SK-N-SH treated with all-trans-retinoic acid at 6 μM for 48 hours (cell line): ENCODE measurements at regions not wholly inside any gene's neighbourhood (a gene's known extent, or its start where the extent isn't known, plus 50 kb on each side); places are given as distances from the start of the nearest gene placed in this dataset.

Source experiments
- ATAC-seq: fragments of 200-7000 bp; cut with Tn5 transposase; 3 replicates; pipeline ENCODE4 v1.9.1; 2020; ENCODE audit warnings: mild to moderate bottlenecking, moderate library complexity
- ARNTL ChIP-seq: fragments of 450-650 bp; formaldehyde crosslinking; IDR thresholded peaks from 2 replicates; pipeline ENCODE4 v1.5.0; 2020; ENCODE audit warnings: low read depth, mild to moderate bottlenecking, moderate library complexity, borderline replicate concordance
- BACH2 ChIP-seq: fragments of 250-450 bp; sonication (Bioruptor Pico); IDR thresholded peaks from 2 replicates; pipeline ENCODE4 v1.9.0; 2021; ENCODE audit warnings: mild to moderate bottlenecking, borderline replicate concordance
- CSDC2 ChIP-seq: fragments of 250-450 bp; sonication (Bioruptor Pico); IDR thresholded peaks from 2 replicates; pipeline ENCODE4 v1.5.0; 2020; ENCODE audit warnings: mild to moderate bottlenecking, moderate library complexity
- ESRRG ChIP-seq: fragments of 250-450 bp; sonication (Bioruptor Pico); IDR thresholded peaks from 2 replicates; pipeline ENCODE4 v1.6.1; 2021; ENCODE audit warnings: mild to moderate bottlenecking
- GLIS3 ChIP-seq: fragments of 250-450 bp; sonication (Bioruptor Pico); IDR thresholded peaks from 2 replicates; pipeline ENCODE4 v1.5.0; 2020; ENCODE audit warnings: mild to moderate bottlenecking, moderate library complexity
- ISL1 ChIP-seq: fragments of 250-450 bp; sonication (Bioruptor Pico); IDR thresholded peaks from 2 replicates; pipeline ENCODE4 v2.1.2; 2022; ENCODE audit warnings: mild to moderate bottlenecking, moderate library complexity
- OSR1 ChIP-seq: fragments of 250-450 bp; sonication (Bioruptor Pico); IDR thresholded peaks from 2 replicates; pipeline ENCODE4 v1.8.0; 2022; ENCODE audit warnings: moderate library complexity, mild to moderate bottlenecking, inconsistent platforms
- PPARA ChIP-seq: fragments of 250-450 bp; sonication (Bioruptor Pico); IDR thresholded peaks from 2 replicates; pipeline ENCODE4 v1.5.0; 2020; ENCODE audit warnings: mild to moderate bottlenecking, borderline replicate concordance
- SNAI2 ChIP-seq: fragments of 250-450 bp; sonication (Bioruptor Pico); IDR thresholded peaks from 2 replicates; pipeline ENCODE4 v1.5.0; 2020; ENCODE audit warnings: mild to moderate bottlenecking, moderate library complexity
- TCF4 ChIP-seq: fragments of 250-450 bp; sonication (Bioruptor Pico); IDR thresholded peaks from 2 replicates; pipeline ENCODE4 v1.8.0; 2021; ENCODE audit warnings: mild to moderate bottlenecking, moderate library complexity, borderline replicate concordance
- TOX ChIP-seq: fragments of 250-450 bp; sonication (Bioruptor Pico); IDR thresholded peaks from 2 replicates; pipeline ENCODE4 v1.8.0; 2021; ENCODE audit warnings: mild to moderate bottlenecking, moderate library complexity, borderline replicate concordance
- ZC3H10 ChIP-seq: fragments of 250-450 bp; sonication (Bioruptor Pico); IDR thresholded peaks from 2 replicates; pipeline ENCODE4 v1.5.1; 2021; ENCODE audit warnings: mild to moderate bottlenecking, moderate library complexity
- ZFP3 ChIP-seq: fragments of 250-450 bp; sonication (Bioruptor Pico); IDR thresholded peaks from 2 replicates; pipeline ENCODE4 v1.5.0; 2020; ENCODE audit warnings: mild to moderate bottlenecking, moderate library complexity
- ZFP30 ChIP-seq: fragments of 450-650 bp; formaldehyde crosslinking; IDR thresholded peaks from 2 replicates; pipeline ENCODE4 v1.5.0; 2022; ENCODE audit warnings: mild to moderate bottlenecking, moderate library complexity
- ZNF70 ChIP-seq: fragments of 450-650 bp; formaldehyde crosslinking; IDR thresholded peaks from 2 replicates; pipeline ENCODE4 v1.5.0; 2020; ENCODE audit warnings: mild to moderate bottlenecking, moderate library complexity
- TF ChIP-seq, protein P1 (sequence below): fragments of 250-450 bp; sonication (Bioruptor Pico); IDR thresholded peaks from 2 replicates; pipeline ENCODE4 v1.5.1; 2021; ENCODE audit warnings: mild to moderate bottlenecking, moderate library complexity
- TF ChIP-seq, protein P2 (sequence below): fragments of 250-450 bp; sonication (Bioruptor Pico); IDR thresholded peaks from 2 replicates; pipeline ENCODE4 v1.5.1; 2020; ENCODE audit warnings: low read depth, mild to moderate bottlenecking, moderate library complexity
- TF ChIP-seq, protein P3 (sequence below): fragments of 250-450 bp; sonication (Bioruptor Pico); IDR thresholded peaks from 2 replicates; pipeline ENCODE4 v1.8.0; 2021; ENCODE audit warnings: low read depth, mild to moderate bottlenecking, moderate library complexity, borderline replicate concordance
- TF ChIP-seq, protein P4 (sequence below): fragments of 250-450 bp; sonication (Bioruptor Pico); IDR thresholded peaks from 2 replicates; pipeline ENCODE4 v1.8.0; 2020; ENCODE audit warnings: mild to moderate bottlenecking, moderate library complexity, borderline replicate concordance

DNA sequence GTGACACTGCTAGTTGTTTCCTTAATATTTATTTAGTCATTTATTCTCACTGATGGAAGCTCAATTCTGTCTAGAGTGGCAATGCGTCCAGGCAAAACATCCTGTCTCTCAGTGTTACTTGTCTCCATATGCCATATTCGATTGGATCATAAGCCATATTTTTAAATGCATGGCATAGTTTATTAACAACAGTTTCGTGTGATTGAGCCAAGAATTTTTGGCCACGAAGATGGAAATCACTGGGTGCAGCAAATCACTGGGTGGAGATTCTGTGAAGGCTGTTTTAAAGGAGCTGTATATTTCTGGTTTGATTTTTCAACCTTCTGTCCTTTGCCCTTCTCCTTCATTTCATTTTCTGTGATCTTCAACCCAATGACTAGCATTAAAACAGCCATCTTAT is 205.2 kb downstream of the JRKL start (continued):
- TF ChIP-seq, protein P1, sequence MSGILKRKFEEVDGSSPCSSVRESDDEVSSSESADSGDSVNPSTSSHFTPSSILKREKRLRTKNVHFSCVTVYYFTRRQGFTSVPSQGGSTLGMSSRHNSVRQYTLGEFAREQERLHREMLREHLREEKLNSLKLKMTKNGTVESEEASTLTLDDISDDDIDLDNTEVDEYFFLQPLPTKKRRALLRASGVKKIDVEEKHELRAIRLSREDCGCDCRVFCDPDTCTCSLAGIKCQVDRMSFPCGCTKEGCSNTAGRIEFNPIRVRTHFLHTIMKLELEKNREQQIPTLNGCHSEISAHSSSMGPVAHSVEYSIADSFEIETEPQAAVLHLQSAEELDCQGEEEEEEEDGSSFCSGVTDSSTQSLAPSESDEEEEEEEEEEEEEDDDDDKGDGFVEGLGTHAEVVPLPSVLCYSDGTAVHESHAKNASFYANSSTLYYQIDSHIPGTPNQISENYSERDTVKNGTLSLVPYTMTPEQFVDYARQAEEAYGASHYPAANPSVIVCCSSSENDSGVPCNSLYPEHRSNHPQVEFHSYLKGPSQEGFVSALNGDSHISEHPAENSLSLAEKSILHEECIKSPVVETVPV (CRISPR knock-in tag), result no peak

DNA sequence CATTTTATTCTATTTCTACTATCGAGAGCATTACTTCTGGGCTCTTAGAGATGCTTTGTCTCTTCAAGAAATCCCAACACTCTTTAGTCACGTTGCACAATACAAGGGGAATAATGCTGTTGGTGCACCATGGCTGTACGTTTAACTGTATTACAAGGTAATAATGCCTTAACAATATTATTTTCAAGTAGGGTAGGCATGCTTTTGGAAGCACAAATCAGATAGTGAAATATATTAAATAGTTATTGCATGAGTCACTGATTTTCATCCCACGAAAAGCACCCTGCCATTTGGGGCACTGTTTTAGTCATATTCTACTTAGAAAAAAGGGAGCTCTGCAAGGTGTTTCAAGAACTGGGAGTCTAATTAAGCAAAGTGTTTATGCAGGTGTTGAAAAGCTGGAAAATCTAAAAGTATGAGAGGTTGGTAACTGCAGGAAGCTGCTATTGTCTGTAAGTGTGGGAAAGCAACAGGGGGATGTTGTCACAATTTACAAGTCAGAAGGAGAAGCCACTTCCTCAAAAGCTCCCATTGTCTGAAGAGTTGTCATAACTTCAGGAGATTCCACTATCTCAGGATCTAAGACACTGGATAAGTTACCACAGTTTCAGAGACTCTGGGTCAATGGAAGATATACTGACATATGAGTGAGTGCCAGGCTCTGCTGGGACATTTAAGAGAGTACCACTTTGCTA is 218.2 kb downstream of the JRKL start:
- no peak for ATAC-seq
- TF ChIP-seq, protein P2, sequence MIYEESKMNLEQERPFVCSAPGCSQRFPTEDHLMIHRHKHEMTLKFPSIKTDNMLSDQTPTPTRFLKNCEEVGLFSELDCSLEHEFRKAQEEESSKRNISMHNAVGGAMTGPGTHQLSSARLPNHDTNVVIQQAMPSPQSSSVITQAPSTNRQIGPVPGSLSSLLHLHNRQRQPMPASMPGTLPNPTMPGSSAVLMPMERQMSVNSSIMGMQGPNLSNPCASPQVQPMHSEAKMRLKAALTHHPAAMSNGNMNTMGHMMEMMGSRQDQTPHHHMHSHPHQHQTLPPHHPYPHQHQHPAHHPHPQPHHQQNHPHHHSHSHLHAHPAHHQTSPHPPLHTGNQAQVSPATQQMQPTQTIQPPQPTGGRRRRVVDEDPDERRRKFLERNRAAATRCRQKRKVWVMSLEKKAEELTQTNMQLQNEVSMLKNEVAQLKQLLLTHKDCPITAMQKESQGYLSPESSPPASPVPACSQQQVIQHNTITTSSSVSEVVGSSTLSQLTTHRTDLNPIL (CRISPR knock-in tag), result no peak
- TF ChIP-seq, protein P3, sequence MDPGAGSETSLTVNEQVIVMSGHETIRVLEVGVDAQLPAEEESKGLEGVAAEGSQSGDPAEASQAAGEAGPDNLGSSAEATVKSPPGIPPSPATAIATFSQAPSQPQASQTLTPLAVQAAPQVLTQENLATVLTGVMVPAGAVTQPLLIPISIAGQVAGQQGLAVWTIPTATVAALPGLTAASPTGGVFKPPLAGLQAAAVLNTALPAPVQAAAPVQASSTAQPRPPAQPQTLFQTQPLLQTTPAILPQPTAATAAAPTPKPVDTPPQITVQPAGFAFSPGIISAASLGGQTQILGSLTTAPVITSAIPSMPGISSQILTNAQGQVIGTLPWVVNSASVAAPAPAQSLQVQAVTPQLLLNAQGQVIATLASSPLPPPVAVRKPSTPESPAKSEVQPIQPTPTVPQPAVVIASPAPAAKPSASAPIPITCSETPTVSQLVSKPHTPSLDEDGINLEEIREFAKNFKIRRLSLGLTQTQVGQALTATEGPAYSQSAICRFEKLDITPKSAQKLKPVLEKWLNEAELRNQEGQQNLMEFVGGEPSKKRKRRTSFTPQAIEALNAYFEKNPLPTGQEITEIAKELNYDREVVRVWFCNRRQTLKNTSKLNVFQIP (CRISPR knock-in tag), result no peak; the same call in 1 of the 2 replicates
- TF ChIP-seq SNAI2 (no peak), OSR1 (CRISPR knock-in tag) (no peak), ZFP3 (0 out of 2 replicates have a peak, but pooled peaks have one; percentile 34), TOX (CRISPR knock-in tag) (no peak), ISL1 (CRISPR knock-in tag) (peak; percentile 66)

DNA sequence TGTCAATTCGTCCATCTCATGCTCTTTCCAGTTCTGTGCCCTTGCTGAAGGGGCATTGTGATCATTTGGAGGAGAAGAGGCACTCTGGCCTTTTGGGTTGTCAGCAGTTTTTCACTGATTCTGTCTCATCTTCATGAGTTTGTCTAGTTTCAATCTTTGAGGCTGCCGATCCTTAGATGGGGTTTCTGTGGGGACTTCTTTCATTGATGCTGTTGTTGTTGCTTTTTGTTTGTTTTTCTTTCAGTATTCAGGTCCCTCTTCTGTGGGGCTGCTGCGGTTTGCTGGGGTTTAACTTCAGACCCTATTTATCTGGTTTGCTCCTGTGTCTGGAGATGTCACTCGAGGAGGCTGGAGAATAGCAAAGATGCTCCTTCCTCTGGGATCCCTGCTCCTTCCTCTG is 224.3 kb downstream of the JRKL start:
- TF ChIP-seq, protein P2 (CRISPR knock-in tag), result no peak
- TF ChIP-seq ESRRG (no peak), CSDC2 (CRISPR knock-in tag) (no peak), ZC3H10 (no peak), ARNTL (CRISPR knock-in tag) (no peak), BACH2 (CRISPR knock-in tag) (no peak), GLIS3 (CRISPR knock-in tag) (no peak), ZFP30 (CRISPR knock-in tag) (no peak), ZFP3 (no peak), ZNF70 (CRISPR knock-in tag) (no peak), TCF4 (CRISPR knock-in tag) (no peak), PPARA (CRISPR knock-in tag) (no peak)
- TF ChIP-seq, protein P3 (CRISPR knock-in tag), result no peak
- ATAC-seq, result no peak

DNA sequence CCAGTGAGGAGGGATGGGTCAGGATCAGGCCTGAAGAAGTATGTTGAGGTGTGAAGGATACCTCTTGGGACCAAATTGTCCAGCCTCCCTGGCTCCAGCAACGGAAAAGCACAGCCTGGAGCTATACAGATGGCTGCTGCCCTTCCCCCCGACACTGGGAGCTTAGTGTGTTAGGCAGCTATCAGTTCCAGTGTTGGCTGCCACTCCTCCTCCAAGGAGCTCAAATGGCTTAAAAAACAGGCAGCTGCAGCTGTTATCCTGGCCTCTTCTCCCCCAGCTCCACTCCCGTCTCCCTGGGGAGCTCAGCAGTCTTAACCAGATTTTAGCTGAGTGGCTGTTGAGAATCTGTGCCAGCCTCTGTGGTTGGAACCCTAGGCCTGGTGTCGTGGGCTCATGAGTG is 225.0 kb downstream of the JRKL start:
- ATAC-seq, result no peak

More for the DNA sequence above, 225.0 kb downstream of the JRKL start:
- TF ChIP-seq, protein P4, sequence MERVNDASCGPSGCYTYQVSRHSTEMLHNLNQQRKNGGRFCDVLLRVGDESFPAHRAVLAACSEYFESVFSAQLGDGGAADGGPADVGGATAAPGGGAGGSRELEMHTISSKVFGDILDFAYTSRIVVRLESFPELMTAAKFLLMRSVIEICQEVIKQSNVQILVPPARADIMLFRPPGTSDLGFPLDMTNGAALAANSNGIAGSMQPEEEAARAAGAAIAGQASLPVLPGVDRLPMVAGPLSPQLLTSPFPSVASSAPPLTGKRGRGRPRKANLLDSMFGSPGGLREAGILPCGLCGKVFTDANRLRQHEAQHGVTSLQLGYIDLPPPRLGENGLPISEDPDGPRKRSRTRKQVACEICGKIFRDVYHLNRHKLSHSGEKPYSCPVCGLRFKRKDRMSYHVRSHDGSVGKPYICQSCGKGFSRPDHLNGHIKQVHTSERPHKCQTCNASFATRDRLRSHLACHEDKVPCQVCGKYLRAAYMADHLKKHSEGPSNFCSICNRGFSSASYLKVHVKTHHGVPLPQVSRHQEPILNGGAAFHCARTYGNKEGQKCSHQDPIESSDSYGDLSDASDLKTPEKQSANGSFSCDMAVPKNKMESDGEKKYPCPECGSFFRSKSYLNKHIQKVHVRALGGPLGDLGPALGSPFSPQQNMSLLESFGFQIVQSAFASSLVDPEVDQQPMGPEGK (CRISPR knock-in tag), result no peak
- no peak for TF ChIP-seq BACH2 (CRISPR knock-in tag)
- TF ChIP-seq ARNTL (CRISPR knock-in tag), result no peak
- no peak for TF ChIP-seq ZNF70 (CRISPR knock-in tag)
